KMS-11 (cell line): ENCODE measurements at regions not wholly inside any gene's neighbourhood (a gene's known extent, or its start where the extent isn't known, plus 50 kb on each side); places are given as distances from the start of the nearest gene placed in this dataset.

ENCODE experiments used
- H2AFZ ChIP-seq: fragments of 200-600 bp; sonication (generic); 2 replicates; pipeline ENCODE4 v1.6.1; 2016; ENCODE audit warnings: antibody characterized with exemption, mixed run types, low read depth
- H3K27ac ChIP-seq: fragments of 200-600 bp; sonication (generic); 2 replicates; pipeline ENCODE4 v1.6.1; 2016; ENCODE audit warnings: mild to moderate bottlenecking, mixed run types
- H3K27me3 ChIP-seq: fragments of 200-600 bp; sonication (generic); 2 replicates; pipeline ENCODE4 v1.6.1; 2017; ENCODE audit warnings: mild to moderate bottlenecking, low read depth, mixed run types, moderate library complexity; ENCODE audit not compliant: insufficient read depth
- H3K36me3 ChIP-seq: fragments of 200-600 bp; sonication (generic); 2 replicates; pipeline ENCODE4 v1.6.1; 2017; ENCODE audit warnings: mild to moderate bottlenecking, mixed run types; ENCODE audit not compliant: insufficient read depth
- H3K4me1 ChIP-seq: fragments of 200-600 bp; sonication (generic); 2 replicates; pipeline ENCODE4 v1.6.1; 2016; ENCODE audit warnings: mild to moderate bottlenecking, low read depth, mixed run types; ENCODE audit not compliant: poor library complexity, severe bottlenecking
- H3K4me2 ChIP-seq: fragments of 200-600 bp; sonication (generic); 2 replicates; pipeline ENCODE4 v1.7.0; 2016; ENCODE audit warnings: mild to moderate bottlenecking, mixed run types
- H3K4me3 ChIP-seq: fragments of 200-600 bp; sonication (generic); IDR thresholded peaks from 2 replicates; pipeline ENCODE4 v1.6.1; 2017; ENCODE audit warnings: low read depth, low read length, mixed read lengths; ENCODE audit not compliant: insufficient read depth
- H3K79me2 ChIP-seq: fragments of 200-600 bp; sonication (generic); 2 replicates; pipeline ENCODE4 v1.6.1; 2016; ENCODE audit warnings: low read depth, mixed run types; ENCODE audit not compliant: insufficient read depth
- H3K9ac ChIP-seq: fragments of 200-600 bp; sonication (generic); 2 replicates; pipeline ENCODE4 v1.6.1; 2016; ENCODE audit warnings: mild to moderate bottlenecking, mixed run types
- H4K20me1 ChIP-seq: fragments of 200-600 bp; sonication (generic); 2 replicates; pipeline ENCODE4 v1.6.1; 2016; ENCODE audit warnings: mild to moderate bottlenecking, mixed run types; ENCODE audit not compliant: insufficient read depth
- TF ChIP-seq, protein P1 (sequence below): fragments of 200-600 bp; sonication (generic); conservative IDR thresholded peaks from 2 replicates; pipeline ENCODE4 v1.6.1; 2017; ENCODE audit warnings: low read depth, mild to moderate bottlenecking, antibody characterized with exemption, low read length, moderate library complexity, mixed read lengths

DNA sequence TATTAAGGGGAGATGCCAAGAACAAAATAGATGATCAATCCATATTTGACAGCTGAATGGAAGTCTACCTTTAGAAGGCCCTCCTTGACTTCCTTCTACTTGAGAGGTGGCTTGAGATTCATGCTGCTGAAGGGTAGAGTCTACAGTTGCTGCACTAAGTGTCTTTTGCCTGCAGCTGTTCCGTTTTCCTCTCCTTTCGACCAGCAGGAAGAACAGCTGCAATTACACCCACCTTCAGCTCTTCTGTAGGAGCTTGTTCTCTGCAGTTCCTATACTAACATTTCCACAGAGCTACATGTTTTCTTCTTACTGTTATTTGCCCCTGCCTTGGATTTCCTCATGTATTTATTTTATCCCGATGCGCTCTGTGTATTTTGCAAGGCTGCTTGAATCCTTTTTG lies 79.1 kb downstream of the ARRDC4 start:
- no peak overlapping the region for H3K4me2 ChIP-seq
- H3K27me3 ChIP-seq: no peaks in the 10 kb centered on the region

DNA sequence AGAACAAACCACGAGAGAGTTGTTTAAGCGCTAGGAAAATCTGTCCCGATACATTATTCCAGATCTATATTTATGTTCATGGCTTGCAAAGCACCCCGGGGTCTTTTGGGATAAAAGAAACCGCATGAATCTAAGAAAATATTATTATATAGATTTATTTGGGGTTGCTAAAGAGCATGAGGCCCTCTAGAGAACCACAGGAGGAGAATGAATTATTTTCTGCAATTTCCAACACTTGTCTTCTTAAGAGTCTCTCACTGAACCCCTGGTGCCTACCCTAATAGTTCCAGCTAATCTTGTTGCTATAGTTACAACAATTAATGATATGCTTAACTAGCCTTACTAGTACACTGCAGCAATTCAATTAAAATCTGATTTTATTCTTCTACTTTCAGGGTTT lies 79.6 kb downstream of the ARRDC4 start:
- TF ChIP-seq, protein P1, sequence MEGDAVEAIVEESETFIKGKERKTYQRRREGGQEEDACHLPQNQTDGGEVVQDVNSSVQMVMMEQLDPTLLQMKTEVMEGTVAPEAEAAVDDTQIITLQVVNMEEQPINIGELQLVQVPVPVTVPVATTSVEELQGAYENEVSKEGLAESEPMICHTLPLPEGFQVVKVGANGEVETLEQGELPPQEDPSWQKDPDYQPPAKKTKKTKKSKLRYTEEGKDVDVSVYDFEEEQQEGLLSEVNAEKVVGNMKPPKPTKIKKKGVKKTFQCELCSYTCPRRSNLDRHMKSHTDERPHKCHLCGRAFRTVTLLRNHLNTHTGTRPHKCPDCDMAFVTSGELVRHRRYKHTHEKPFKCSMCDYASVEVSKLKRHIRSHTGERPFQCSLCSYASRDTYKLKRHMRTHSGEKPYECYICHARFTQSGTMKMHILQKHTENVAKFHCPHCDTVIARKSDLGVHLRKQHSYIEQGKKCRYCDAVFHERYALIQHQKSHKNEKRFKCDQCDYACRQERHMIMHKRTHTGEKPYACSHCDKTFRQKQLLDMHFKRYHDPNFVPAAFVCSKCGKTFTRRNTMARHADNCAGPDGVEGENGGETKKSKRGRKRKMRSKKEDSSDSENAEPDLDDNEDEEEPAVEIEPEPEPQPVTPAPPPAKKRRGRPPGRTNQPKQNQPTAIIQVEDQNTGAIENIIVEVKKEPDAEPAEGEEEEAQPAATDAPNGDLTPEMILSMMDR: no peak
- Histone ChIP-seq H3K9ac (no peak overlapping the region), H3K36me3 (no peaks in the 10 kb centered on the region), H2AFZ (no peak overlapping the region), H3K27ac (no peak overlapping the region), H3K4me1 (no peaks in the 10 kb centered on the region), H3K79me2 (no peaks in the 10 kb centered on the region), H3K4me2 (no peak overlapping the region), H4K20me1 (no peaks in the 10 kb centered on the region), H3K27me3 (no peaks in the 10 kb centered on the region), H3K4me3 (no peak overlapping the region)

More for the DNA sequence above, 79.1 kb downstream of the ARRDC4 start:
- Histone ChIP-seq H3K27ac (no peak overlapping the region), H3K79me2 (no peaks in the 10 kb centered on the region), H3K9ac (no peak overlapping the region), H3K4me1 (no peaks in the 10 kb centered on the region), H2AFZ (no peak overlapping the region), H3K36me3 (no peaks in the 10 kb centered on the region), H3K4me3 (no peak overlapping the region), H4K20me1 (no peaks in the 10 kb centered on the region)
- TF ChIP-seq, protein P1: no peak

- Histone ChIP-seq H4K20me1 (no peaks in the 10 kb centered on the region), H3K36me3 (no peaks in the 10 kb centered on the region), H3K79me2 (no peaks in the 10 kb centered on the region), H3K9ac (no peak overlapping the region), H3K27ac (no peak overlapping the region), H3K4me1 (no peaks in the 10 kb centered on the region), H3K4me2 (no peak overlapping the region), H2AFZ (no peak overlapping the region), H3K4me3 (no peak overlapping the region), H3K27me3 (no peaks in the 10 kb centered on the region)
- TF ChIP-seq, protein P1: no peak
Measured at GRCh38 chr15:98043160-98044014, 82.9 kb downstream of the ARRDC4 start.

DNA sequence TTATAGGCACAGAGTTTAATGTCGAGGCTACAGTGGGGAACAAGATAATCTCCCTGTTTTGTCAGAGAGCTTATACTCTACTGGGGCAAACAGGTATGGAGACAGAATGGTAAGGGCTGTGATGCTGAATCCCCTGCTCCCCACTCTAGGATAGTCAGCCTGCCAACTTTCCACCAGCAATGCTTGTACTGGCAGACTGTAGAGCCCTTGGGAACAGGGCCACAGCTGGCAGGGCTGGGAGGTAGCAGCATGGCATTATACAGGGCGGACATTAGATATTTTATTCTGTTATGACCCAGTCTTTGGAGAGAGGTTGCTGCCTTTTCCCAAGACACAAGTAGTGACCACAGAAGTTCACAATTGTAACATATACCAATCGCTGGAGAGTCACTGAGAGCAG lies 91.2 kb downstream of the ARRDC4 start:
- Histone ChIP-seq H3K4me3 (no peak overlapping the region), H3K27me3 (no peaks in the 10 kb centered on the region), H2AFZ (no peak overlapping the region), H3K9ac (no peak overlapping the region), H4K20me1 (no peaks in the 10 kb centered on the region), H3K79me2 (no peaks in the 10 kb centered on the region), H3K4me2 (no peak overlapping the region), H3K4me1 (no peaks in the 10 kb centered on the region), H3K27ac (no peak overlapping the region), H3K36me3 (no peaks in the 10 kb centered on the region)
- TF ChIP-seq, protein P1: no peak
